ENCODE measurements at regions not wholly inside any gene's neighbourhood (a gene's known extent, or its start where the extent isn't known, plus 50 kb on each side); places are given as distances from the start of the nearest gene placed in this dataset.

- Histone ChIP-seq H3K4me3 (no peak overlapping the region), H3K4me1 (no peaks in the 10 kb centered on the region), H3K36me3 (ENCODE audit: low read depth, missing control alignments) (no peaks in the 10 kb centered on the region), H3K27me3 (no peaks in the 10 kb centered on the region), H3K9me3 (no peaks in the 10 kb centered on the region), H3K27ac (no peak overlapping the region)
- intact Hi-C loops (cut with DNase I; ENCODE audit: low total_unique reads) = no loop called here
- 80 to 81% methylated on average over 5 of the region's 5 CpGs for WGBS, 2 donors
- no peak for DNase-seq
- no peak for TF ChIP-seq POLR2A (IDR thresholded peaks at IDR 0.05)
- TF ChIP-seq, protein P1, sequence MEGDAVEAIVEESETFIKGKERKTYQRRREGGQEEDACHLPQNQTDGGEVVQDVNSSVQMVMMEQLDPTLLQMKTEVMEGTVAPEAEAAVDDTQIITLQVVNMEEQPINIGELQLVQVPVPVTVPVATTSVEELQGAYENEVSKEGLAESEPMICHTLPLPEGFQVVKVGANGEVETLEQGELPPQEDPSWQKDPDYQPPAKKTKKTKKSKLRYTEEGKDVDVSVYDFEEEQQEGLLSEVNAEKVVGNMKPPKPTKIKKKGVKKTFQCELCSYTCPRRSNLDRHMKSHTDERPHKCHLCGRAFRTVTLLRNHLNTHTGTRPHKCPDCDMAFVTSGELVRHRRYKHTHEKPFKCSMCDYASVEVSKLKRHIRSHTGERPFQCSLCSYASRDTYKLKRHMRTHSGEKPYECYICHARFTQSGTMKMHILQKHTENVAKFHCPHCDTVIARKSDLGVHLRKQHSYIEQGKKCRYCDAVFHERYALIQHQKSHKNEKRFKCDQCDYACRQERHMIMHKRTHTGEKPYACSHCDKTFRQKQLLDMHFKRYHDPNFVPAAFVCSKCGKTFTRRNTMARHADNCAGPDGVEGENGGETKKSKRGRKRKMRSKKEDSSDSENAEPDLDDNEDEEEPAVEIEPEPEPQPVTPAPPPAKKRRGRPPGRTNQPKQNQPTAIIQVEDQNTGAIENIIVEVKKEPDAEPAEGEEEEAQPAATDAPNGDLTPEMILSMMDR (IDR thresholded peaks at IDR 0.05) = no peak
Observed at GRCh38 chr4:164575861-164576260, 178.1 kb upstream of the SMIM31 start.

DNA sequence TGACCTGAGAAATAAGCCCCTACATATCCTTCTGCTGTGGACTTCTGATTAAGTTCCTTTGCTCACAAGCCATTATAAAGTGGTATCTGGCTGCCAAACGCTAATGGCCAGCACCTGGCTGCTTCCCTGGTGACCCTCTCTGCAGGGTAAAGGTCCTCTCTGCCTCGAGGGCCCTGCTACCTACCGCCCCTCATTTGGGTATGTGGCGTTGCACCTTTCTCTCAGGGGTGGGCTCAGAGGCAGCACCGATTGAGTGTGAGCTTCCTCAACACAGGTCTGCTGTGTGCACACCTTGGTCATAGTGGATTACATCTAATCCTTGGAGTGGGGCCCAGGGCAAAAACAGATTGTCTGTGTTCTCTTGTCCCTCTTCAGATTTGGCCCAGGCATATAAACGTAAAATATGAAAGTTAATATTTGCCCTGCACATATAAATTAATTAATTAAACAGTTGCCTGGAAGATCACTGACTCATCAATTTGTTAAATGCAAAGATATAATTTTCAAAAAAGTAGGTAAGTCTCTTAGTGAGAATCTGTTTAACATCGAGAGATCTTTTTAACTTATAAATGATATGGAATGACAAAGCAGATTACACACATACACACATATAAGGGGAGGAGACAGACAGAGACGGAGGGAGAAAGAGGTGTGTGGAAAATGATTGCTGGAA lies 174.5 kb upstream of the SMIM31 start:
- Histone ChIP-seq H3K4me1 (no peaks in the 10 kb centered on the region), H3K9me3 (no peaks in the 10 kb centered on the region), H3K36me3 (ENCODE audit: low read depth, missing control alignments) (no peaks in the 10 kb centered on the region), H3K4me3 (no peak overlapping the region), H3K27ac (no peak overlapping the region), H3K27me3 (no peaks in the 10 kb centered on the region)
- no peak for DNase-seq
- WGBS, 2 donors = 82 to 91% methylated on average over 8 of the region's 8 CpGs
- intact Hi-C loops (cut with DNase I; ENCODE audit: low total_unique reads) = no loop called here
- no peak for TF ChIP-seq POLR2A (IDR thresholded peaks at IDR 0.05)
- TF ChIP-seq, protein P1 (IDR thresholded peaks at IDR 0.05) = no peak

- no peaks in the 10 kb centered on the region for H3K27me3 ChIP-seq
- H3K9me3 ChIP-seq = no peaks in the 10 kb centered on the region
- 42 to 61% methylated on average over 6 of the region's 6 CpGs for WGBS, 2 donors
- intact Hi-C loops (cut with DNase I; ENCODE audit: low total_unique reads) = no loop called here
- H3K4me1 ChIP-seq = no peaks in the 10 kb centered on the region
- no peaks in the 10 kb centered on the region for H3K36me3 ChIP-seq (ENCODE audit: low read depth, missing control alignments)
- no peak overlapping the region for H3K4me3 ChIP-seq
- no peak for DNase-seq
- TF ChIP-seq POLR2A (IDR thresholded peaks at IDR 0.05) = no peak
- TF ChIP-seq, protein P1 (IDR thresholded peaks at IDR 0.05) = no peak
- no peak overlapping the region for H3K27ac ChIP-seq
Observed at GRCh38 chr4:164591666-164592065, 162.3 kb upstream of the SMIM31 start.

DNA sequence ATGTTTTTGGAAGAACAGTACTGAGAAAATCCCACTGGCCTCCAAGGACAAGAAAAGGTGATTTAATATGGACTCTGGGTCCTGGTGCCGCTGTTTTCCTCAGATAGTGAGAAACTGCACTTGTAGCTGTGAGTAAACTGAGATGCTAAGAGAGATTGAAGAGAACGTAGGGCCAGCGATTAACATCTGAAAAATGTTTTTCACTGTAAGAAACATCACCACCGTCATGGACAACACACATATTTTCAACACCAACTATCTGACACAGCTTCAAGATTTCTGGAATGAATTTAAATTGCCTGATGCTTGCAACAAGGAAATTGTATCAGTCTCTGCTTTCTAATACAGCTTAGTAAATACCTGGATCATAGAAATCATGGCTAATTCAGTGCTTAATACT lies 158.2 kb upstream of the SMIM31 start:
- Histone ChIP-seq H3K27ac (no peak overlapping the region), H3K36me3 (ENCODE audit: low read depth, missing control alignments) (no peaks in the 10 kb centered on the region), H3K9me3 (no peaks in the 10 kb centered on the region), H3K27me3 (no peaks in the 10 kb centered on the region), H3K4me3 (no peak overlapping the region), H3K4me1 (no peaks in the 10 kb centered on the region)
- no peak for DNase-seq
- intact Hi-C loops (cut with DNase I; ENCODE audit: low total_unique reads) = no loop called here
- no peak for TF ChIP-seq POLR2A (IDR thresholded peaks at IDR 0.05)
- TF ChIP-seq, protein P1 (IDR thresholded peaks at IDR 0.05) = no peak
- WGBS, 2 donors = 57 to 64% methylated on average over 4 of the region's 4 CpGs

DNA sequence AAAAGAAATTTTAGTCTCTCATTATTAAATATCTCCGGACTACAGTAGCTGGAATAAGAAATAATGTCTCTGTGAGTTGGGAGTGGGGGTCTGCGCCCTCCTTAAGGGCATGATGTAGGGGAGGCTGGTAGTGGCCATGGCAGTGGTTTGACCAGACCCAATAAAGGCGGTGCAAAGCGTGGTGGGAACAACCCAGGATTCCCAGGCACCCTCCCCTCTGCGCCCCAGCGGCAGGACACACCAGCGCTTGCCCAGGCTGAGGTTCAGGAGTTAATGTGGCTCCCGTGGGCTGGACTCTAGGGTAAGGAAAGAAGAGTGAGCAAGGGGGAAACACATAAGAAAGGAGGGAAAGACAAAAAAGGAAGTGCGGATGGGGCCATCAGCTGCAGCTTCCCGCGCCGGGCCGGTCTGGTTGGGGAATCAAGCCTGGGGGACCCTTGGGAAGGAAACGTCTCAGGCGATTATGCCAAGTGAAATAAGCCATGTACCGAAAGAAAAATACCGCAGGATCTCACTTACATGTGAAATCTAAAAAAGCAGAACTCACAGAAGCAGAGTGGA lies 157.5 kb upstream of the SMIM31 start:
- H3K27me3 ChIP-seq = no peaks in the 10 kb centered on the region
- H3K9me3 ChIP-seq = no peaks in the 10 kb centered on the region
- DNase-seq = no peak
- H3K36me3 ChIP-seq (ENCODE audit: low read depth, missing control alignments) = no peaks in the 10 kb centered on the region
- 55 to 71% methylated on average over 17 of the region's 17 CpGs for WGBS, 2 donors
- no peak overlapping the region for H3K27ac ChIP-seq
- intact Hi-C loops (cut with DNase I; ENCODE audit: low total_unique reads) = no loop called here
- TF ChIP-seq, protein P1 (IDR thresholded peaks at IDR 0.05) = no peak
- no peak for TF ChIP-seq POLR2A (IDR thresholded peaks at IDR 0.05)
- H3K4me1 ChIP-seq = no peaks in the 10 kb centered on the region
- peak overlapping the region in 1 of 2 donors; percentile 36 for H3K4me3 ChIP-seq
